RWPE1 (cell line): ENCODE measurements at regions not wholly inside any gene's neighbourhood (a gene's known extent, or its start where the extent isn't known, plus 50 kb on each side); places are given as distances from the start of the nearest gene placed in this dataset.

Experiments
- CTCF ChIA-PET: fragments of 350-600 bp; sonication (Branson Sonifier 250); formaldehyde crosslinking; extraction: SDS; loops from one replicate; lab custom pipeline; 2021; lab: Yijun Ruan, JAX
- POLR2A ChIA-PET: fragments of 400-600 bp; formaldehyde crosslinking; extraction: SDS; loops from one replicate; lab custom pipeline; 2020; ENCODE audit warnings: antibody characterized with exemption; ENCODE audit not compliant: low non-redundant PET; lab: Yijun Ruan, JAX
- DNase-seq: peaks from one replicate; pipeline ENCODE4 v3.0.0; 2012; ENCODE audit warnings: low spot score
- H3K27ac ChIP-seq: fragments of 450-650 bp; 2 replicates; pipeline ENCODE4 v1.5.1; 2017
- CTCF ChIP-seq: fragments of 450-650 bp; conservative IDR thresholded peaks from 2 replicates; pipeline ENCODE4 v1.5.1; 2017; ENCODE audit warnings: low read depth, mild to moderate bottlenecking

GRCh38 chr2:886072-887022, 64.3 kb upstream of the SNTG2 start:
- no peak for DNase-seq
- TF ChIP-seq CTCF, result no peak
- CTCF ChIA-PET, result no interaction called here
- H3K27ac ChIP-seq, result no peak overlapping the region
- POLR2A ChIA-PET, result no interaction called here

DNA sequence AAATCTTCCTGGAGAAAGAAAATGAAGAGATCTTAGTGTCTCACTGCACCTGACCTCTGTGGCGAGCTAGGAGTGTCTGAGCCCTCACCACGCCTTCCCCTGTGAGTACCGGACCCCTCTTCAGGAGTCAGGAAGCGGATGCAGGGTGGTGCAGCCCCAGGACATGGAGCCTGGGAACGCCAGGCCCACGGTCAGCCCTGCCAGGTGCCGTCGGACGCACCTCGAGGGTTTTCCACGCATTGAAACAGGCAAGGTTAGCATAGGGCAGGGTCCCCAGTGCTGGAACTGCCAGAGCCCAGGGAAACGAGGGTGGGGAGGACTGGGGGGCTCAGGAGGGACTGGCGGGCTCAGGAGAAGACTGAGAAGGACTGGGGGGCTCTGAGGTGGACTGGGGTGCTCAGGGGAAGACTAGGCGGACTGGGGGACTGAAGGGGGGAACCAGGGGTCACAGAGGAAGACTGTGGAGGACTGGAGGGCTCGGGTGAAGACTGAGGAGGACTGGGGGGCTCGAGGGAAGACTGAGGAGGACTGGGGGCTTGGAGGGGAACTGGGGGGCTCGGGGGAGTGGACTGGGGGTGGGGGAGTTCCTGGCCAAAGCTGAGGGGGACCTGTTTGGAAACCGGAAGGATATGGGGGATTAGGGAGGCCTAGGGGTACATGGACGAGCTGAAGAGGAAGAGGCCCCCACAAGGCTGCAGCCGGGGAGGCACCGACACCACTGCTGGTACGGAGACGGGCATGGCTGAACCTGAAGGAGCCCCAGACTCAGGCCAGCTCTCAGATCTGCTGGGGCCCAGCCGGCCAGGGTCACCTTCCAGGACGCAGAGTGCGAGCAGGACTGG, 65.2 kb upstream of the SNTG2 start:
- DNase-seq, result no peak
- POLR2A ChIA-PET, result no interaction called here
- TF ChIP-seq CTCF, result no peak
- CTCF ChIA-PET, result no interaction called here
- no peak overlapping the region for H3K27ac ChIP-seq

- no peak for DNase-seq
- TF ChIP-seq CTCF, result no peak
- ChIA-PET POLR2A (no interaction called here), CTCF (no interaction called here)
- no peak overlapping the region for H3K27ac ChIP-seq
Observed at GRCh38 chr2:883803-884748, 66.6 kb upstream of the SNTG2 start.

DNA sequence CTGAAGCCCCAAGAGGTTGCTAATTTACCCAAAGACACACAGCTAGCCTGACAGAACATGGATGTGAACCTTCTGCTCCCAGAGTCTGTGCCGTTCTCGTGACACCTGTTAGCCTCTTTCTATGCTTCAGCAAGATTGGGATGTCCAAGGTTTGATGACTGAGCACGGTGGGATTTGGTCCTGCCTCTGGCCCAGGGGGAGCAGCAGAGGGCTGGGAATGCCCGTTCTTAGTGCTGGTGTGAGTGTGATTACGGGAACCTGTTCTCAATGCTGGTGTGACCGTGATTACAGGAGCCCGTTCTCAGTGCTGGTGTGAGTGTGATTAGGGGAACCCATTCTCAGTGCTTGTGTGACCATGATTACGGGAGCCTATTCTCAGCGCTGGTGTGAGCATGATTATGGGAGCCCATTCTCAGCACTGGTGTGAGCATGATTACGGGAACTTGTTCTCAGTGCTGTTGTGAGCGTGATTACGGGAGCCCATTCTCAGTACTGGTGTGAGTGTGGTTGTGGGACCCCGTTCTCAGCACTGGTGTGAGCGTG, 67.3 kb upstream of the SNTG2 start:
- DNase-seq, result no peak
- H3K27ac ChIP-seq, result no peak overlapping the region
- ChIA-PET POLR2A (no interaction called here), CTCF (no interaction called here)
- TF ChIP-seq CTCF, result no peak

DNA sequence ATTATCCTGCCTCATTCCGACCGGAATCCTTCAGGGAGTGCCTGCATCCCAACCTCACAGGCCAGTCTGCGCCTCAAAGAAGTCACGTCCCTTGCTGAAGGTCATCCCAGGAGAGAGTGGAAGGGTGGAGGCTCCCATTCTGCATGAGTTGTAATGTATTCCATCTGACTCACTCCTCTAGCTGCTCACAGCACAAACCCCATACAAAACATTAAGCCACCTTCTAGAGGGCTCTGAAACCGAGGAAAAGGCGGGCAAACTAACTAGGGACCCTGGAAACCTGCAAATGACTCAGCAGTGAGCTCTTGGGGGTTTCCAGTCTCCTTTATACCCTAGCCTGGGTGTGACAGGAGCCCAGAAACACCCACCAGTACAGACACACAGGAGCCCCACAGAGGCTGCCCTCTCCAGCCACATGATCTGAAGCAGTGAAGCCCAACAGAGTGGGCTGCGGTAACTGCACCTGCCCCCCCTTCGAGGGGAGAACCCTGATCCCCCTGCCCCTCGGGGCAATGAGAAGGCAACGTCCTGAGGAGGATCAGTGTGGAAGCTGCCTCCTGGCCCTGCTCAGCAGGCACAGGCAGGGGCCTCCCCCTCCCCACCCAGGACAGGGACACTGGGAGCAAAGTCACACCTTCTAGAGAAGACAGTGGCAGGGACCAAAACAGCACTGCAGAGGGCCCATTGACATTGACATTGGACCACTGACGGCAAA, 69.3 kb upstream of the SNTG2 start:
- ChIA-PET POLR2A (no interaction called here), CTCF (interaction anchor here (0.6 kb wide), 1 partner anchor 176 kb away, joined by 3 read pairs; no protein-coding TSS in a partner anchor)
- no peak for DNase-seq
- no peak overlapping the region for H3K27ac ChIP-seq
- no peak for TF ChIP-seq CTCF
